8988T (cell line): ENCODE measurements at regions not wholly inside any gene's neighbourhood (a gene's known extent, or its start where the extent isn't known, plus 50 kb on each side); places are given as distances from the start of the nearest gene placed in this dataset.
"Not testable (repeated sequence)": the region's sequence is repeated elsewhere in the genome, so short reads cannot be mapped to it uniquely, and the experiment has no call there.

Experiments used
- DNase-seq: peaks from one replicate; pipeline ENCODE4 v3.0.0; 2011

- no peak for DNase-seq
Observed at GRCh38 chr16:60481591-60481990, 1554.6 kb downstream of the CDH8 start.

- no peak for DNase-seq
Observed at GRCh38 chr16:60478810-60479209, 1557.4 kb downstream of the CDH8 start.

- no peak for DNase-seq
Observed at GRCh38 chr16:60463986-60464385, 1572.3 kb downstream of the CDH8 start.

- no peak for DNase-seq
Observed at GRCh38 chr16:60459463-60459862, 1576.8 kb downstream of the CDH8 start.

GRCh38 chr16:60458255-60458654, 1578.0 kb downstream of the CDH8 start:
- DNase-seq, result no peak

GRCh38 chr16:60452646-60453045, 1583.6 kb downstream of the CDH8 start:
- DNase-seq, result no peak

GRCh38 chr16:60438894-60439293, 1597.3 kb downstream of the CDH8 start:
- no peak for DNase-seq

GRCh38 chr16:60432472-60432871, 1603.8 kb downstream of the CDH8 start:
- no peak for DNase-seq

GRCh38 chr16:60419859-60420258, 1616.4 kb downstream of the CDH8 start:
- DNase-seq, result no peak

- no peak for DNase-seq
Observed at GRCh38 chr16:60414613-60415012, 1621.6 kb downstream of the CDH8 start.

- no peak for DNase-seq
Observed at GRCh38 chr16:60413969-60414368, 1622.3 kb downstream of the CDH8 start.

- no peak for DNase-seq
Observed at GRCh38 chr16:60407606-60408005, 1628.6 kb downstream of the CDH8 start.

GRCh38 chr16:60407034-60407433, 1629.2 kb downstream of the CDH8 start:
- DNase-seq, result no peak

GRCh38 chr16:60405286-60405685, 1631.0 kb downstream of the CDH8 start:
- DNase-seq, result no peak

- no peak for DNase-seq
Observed at GRCh38 chr16:60404401-60404800, 1631.8 kb downstream of the CDH8 start.

GRCh38 chr16:60402941-60403340, 1633.3 kb downstream of the CDH8 start:
- DNase-seq, result not testable (repeated sequence)

- DNase-seq, result no peak
Observed at GRCh38 chr16:60392380-60392779, 1643.9 kb downstream of the CDH8 start.

- no peak for DNase-seq
Observed at GRCh38 chr16:60371591-60371990, 1637.5 kb upstream of the GOT2 start.

GRCh38 chr16:60367739-60368138, 1633.6 kb upstream of the GOT2 start:
- no peak for DNase-seq

GRCh38 chr16:60363566-60363965, 1629.5 kb upstream of the GOT2 start:
- DNase-seq, result no peak

GRCh38 chr16:60359866-60360265, 1625.8 kb upstream of the GOT2 start:
- DNase-seq, result not testable (repeated sequence)

- DNase-seq, result not testable (repeated sequence)
Observed at GRCh38 chr16:60359412-60359811, 1625.3 kb upstream of the GOT2 start.

- not testable (repeated sequence) for DNase-seq
Observed at GRCh38 chr16:60357876-60358522, 1623.9 kb upstream of the GOT2 start.

- DNase-seq, result no peak
Observed at GRCh38 chr16:60346256-60346655, 1612.1 kb upstream of the GOT2 start.

- no peak for DNase-seq
Observed at GRCh38 chr16:60337671-60338070, 1603.6 kb upstream of the GOT2 start.
